Fibroblast of lung (primary cell): ENCODE measurements at regions not wholly inside any gene's neighbourhood (a gene's known extent, or its start where the extent isn't known, plus 50 kb on each side); places are given as distances from the start of the nearest gene placed in this dataset.

Source experiments
- EZH2 ChIP-seq: IDR thresholded peaks from 2 replicates; pipeline ENCODE4 v1.5.1; 2012; ENCODE audit warnings: low read length, control low read depth, mild to moderate bottlenecking; ENCODE audit errors: missing control alignments
- TF ChIP-seq, protein P1 (sequence below), 2 donors: IDR thresholded peaks in 1 of 2; conservative IDR thresholded peaks in 1 of 2; 1 replicate in 1 of 2; 2 replicates in 1 of 2; pipeline ENCODE4 v1.5.1; 2011 to 2012; ENCODE audit warnings: low read length in 2 of 2, control low read depth in 1 of 2, inconsistent platforms in 1 of 2, low read depth in 1 of 2, mild to moderate bottlenecking in 1 of 2

DNA sequence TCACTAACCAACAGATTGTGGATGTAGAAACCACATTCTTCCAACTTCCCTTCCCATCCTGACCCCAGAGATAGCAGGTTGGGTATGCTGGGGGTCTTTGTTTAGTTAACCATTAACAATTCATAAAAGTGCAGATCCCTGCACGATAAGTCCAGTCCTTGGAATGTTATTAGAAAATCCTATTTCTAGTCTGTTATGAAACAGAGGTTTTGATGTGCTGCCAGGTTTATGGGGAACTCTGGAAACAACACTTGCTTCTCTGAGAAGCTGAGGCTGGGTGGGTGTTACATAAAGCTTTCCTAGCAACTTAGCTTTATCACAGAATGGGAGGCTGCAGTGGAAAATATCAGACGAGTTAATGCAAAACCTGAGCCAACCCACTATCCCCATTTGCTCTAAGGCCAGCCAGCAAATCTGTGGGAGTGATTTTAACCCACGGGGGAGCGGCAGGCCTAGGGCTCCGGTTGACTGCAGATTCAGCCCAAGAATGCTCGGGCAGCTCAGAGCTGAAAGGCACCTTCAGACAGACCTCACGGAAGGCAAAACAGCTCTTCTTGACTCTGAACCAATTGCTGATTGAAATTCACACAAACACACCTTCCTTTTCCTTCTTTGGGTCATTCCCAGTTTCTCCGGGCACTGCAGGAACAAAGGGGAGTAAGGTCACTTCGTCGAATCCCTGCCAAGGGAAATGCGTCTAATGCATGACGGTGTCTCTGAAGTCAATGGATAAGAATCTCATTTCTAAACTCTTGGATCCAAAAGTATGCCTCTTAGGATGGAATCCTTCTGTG is 111.7 kb upstream of the IRF2BP2 start:
- TF ChIP-seq, protein P1, sequence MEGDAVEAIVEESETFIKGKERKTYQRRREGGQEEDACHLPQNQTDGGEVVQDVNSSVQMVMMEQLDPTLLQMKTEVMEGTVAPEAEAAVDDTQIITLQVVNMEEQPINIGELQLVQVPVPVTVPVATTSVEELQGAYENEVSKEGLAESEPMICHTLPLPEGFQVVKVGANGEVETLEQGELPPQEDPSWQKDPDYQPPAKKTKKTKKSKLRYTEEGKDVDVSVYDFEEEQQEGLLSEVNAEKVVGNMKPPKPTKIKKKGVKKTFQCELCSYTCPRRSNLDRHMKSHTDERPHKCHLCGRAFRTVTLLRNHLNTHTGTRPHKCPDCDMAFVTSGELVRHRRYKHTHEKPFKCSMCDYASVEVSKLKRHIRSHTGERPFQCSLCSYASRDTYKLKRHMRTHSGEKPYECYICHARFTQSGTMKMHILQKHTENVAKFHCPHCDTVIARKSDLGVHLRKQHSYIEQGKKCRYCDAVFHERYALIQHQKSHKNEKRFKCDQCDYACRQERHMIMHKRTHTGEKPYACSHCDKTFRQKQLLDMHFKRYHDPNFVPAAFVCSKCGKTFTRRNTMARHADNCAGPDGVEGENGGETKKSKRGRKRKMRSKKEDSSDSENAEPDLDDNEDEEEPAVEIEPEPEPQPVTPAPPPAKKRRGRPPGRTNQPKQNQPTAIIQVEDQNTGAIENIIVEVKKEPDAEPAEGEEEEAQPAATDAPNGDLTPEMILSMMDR (conservative IDR thresholded peaks at IDR 0.05 in 1 of 2, IDR thresholded peaks at IDR 0.05 in 1 of 2; ENCODE audit: low read depth in 1 of 2, low read length in 2 of 2) = no peak
- TF ChIP-seq EZH2 = no peak
